GM12878 (cell line): ENCODE measurements at regions not wholly inside any gene's neighbourhood (a gene's known extent, or its start where the extent isn't known, plus 50 kb on each side); places are given as distances from the start of the nearest gene placed in this dataset.

Source experiments
- ATAC-seq: fragments of 200-7000 bp; cut with Tn5 transposase; 3 replicates; pipeline ENCODE4 v1.9.1; 2020; ENCODE audit warnings: mild to moderate bottlenecking, moderate library complexity
- BruUV-seq: library from RNA; stranded (reverse); fragments of 400-500 nt; replicated peaks from 2 replicates; lab custom pipeline; 2021; lab: Mats Ljungman, UMichigan
- CTCF ChIA-PET: fragments of 300-600 bp; sonication (Branson Sonifier 250); formaldehyde crosslinking; extraction: SDS; loops from one replicate; lab custom pipeline; 2021; ENCODE audit warnings: inconsistent platforms; lab: Yijun Ruan, JAX
- POLR2A ChIA-PET: fragments of 350-600 bp; formaldehyde crosslinking; extraction: SDS; loops from one replicate; lab custom pipeline; 2021; ENCODE audit warnings: inconsistent platforms; lab: Charles Lee
- RAD21 ChIA-PET: fragments of 300-600 bp; sonication (Branson Sonifier 250); formaldehyde crosslinking; loops from one replicate; lab custom pipeline; 2023; ENCODE audit warnings: antibody characterized with exemption; ENCODE audit not compliant: unreplicated experiment; lab: Charles Lee
- SMC1A ChIA-PET: fragments of 300-600 bp; sonication (Branson Sonifier 250); formaldehyde crosslinking; loops from one replicate; lab custom pipeline; 2023; ENCODE audit not compliant: unreplicated experiment, uncharacterized antibody; lab: Charles Lee
- DNase-seq: peaks from one replicate; pipeline ENCODE4 v3.0.0-alpha.2; 2011; ENCODE audit warnings: low read depth, low spot score
- FAIRE-seq: peaks from 3 replicates; lab custom pipeline; 2011; peaks lifted over from hg19 to GRCh38; lab: Jason Lieb, UNC
- H2AFZ ChIP-seq: 2 replicates; pipeline ENCODE4 v1.6.0; 2011; ENCODE audit warnings: low read depth, low read length, control low read depth; ENCODE audit not compliant: control insufficient read depth
- H3K27ac ChIP-seq: 2 replicates; pipeline ENCODE4 v1.5.1; 2011; ENCODE audit warnings: control low read depth; ENCODE audit not compliant: control insufficient read depth, insufficient read depth
- H3K27me3 ChIP-seq, 2 experiments: replicated peaks in 1 of 2; 2 replicates each; pipeline versions ENCODE4 v1.6.0 to v1.6.1; 2011; ENCODE audit warnings: low read length in 1 of 2; ENCODE audit not compliant: control insufficient read depth in 2 of 2, insufficient read depth in 2 of 2
- H3K36me3 ChIP-seq, 2 experiments: 2 replicates each; pipeline ENCODE4 v1.5.1; 2011; ENCODE audit warnings: low read length in 1 of 2; ENCODE audit not compliant: control insufficient read depth in 2 of 2, insufficient read depth in 2 of 2
- H3K4me1 ChIP-seq: 2 replicates; pipeline ENCODE4 v1.6.1; 2011; ENCODE audit warnings: mild to moderate bottlenecking, low read length, moderate library complexity, mixed read lengths; ENCODE audit not compliant: control insufficient read depth, insufficient read depth
- H3K4me2 ChIP-seq: 2 replicates; pipeline ENCODE4 v1.6.0; 2011; ENCODE audit warnings: control low read depth; ENCODE audit not compliant: control insufficient read depth, insufficient read depth
- H3K4me3 ChIP-seq: fragments of 200-600 bp; sonication (generic); 2 replicates; pipeline ENCODE4 v1.5.1; 2016
- H3K79me2 ChIP-seq: 2 replicates; pipeline ENCODE4 v1.6.0; 2011; ENCODE audit warnings: low read length; ENCODE audit not compliant: control insufficient read depth, insufficient read depth
- H3K9ac ChIP-seq: 2 replicates; pipeline ENCODE4 v1.8.0; 2011; ENCODE audit warnings: low read length, control low read depth, mixed read lengths; ENCODE audit not compliant: control insufficient read depth, insufficient read depth
- H3K9me3 ChIP-seq: replicated peaks from 3 replicates; pipeline ENCODE4 v1.5.1; 2011; ENCODE audit warnings: mild to moderate bottlenecking, low read length; ENCODE audit not compliant: control insufficient read depth, insufficient read depth
- H4K20me1 ChIP-seq: 2 replicates; pipeline ENCODE4 v1.6.0; 2011; ENCODE audit not compliant: control insufficient read depth, insufficient read depth
- ASH2L ChIP-seq: fragments of 300-600, 200-600 bp; sonication (generic); IDR thresholded peaks from 2 replicates; pipeline ENCODE4 v1.6.1; 2017; ENCODE audit warnings: low read depth, mild to moderate bottlenecking, borderline replicate concordance
- BHLHE40 ChIP-seq, 2 experiments: fragments of 450-650 bp in 1 of 2; IDR thresholded peaks; 2 replicates each; pipeline ENCODE4 v1.6.1; 2011 to 2017; ENCODE audit warnings: low read depth in 2 of 2, borderline replicate concordance in 1 of 2, improper control_type of control experiment in 1 of 2, low read length in 1 of 2, mild to moderate bottlenecking in 1 of 2
- CHD1 ChIP-seq: IDR thresholded peaks from 2 replicates; pipeline ENCODE4 v1.6.1; 2012; ENCODE audit warnings: low read depth, low read length, improper control_type of control experiment
- CREB1 ChIP-seq: IDR thresholded peaks from 2 replicates; pipeline ENCODE4 v1.6.1; 2012; ENCODE audit warnings: low read depth, mild to moderate bottlenecking, inconsistent platforms
- E4F1 ChIP-seq: fragments of 450-650 bp; IDR thresholded peaks from 2 replicates; pipeline ENCODE4 v1.6.1; 2018; ENCODE audit warnings: borderline replicate concordance, mild to moderate bottlenecking; ENCODE audit not compliant: partially characterized antibody
- HCFC1 ChIP-seq: fragments of 150-350 bp; IDR thresholded peaks from 2 replicates; pipeline ENCODE4 v1.6.1; 2014; ENCODE audit warnings: low read length
- MEF2B ChIP-seq: fragments of 450-650 bp; IDR thresholded peaks from 2 replicates; pipeline ENCODE4 v1.6.1; 2018; ENCODE audit warnings: mild to moderate bottlenecking, moderate library complexity; ENCODE audit not compliant: partially characterized antibody, poor library complexity, severe bottlenecking
- NBN ChIP-seq: fragments of 450-650 bp; IDR thresholded peaks from 2 replicates; pipeline ENCODE4 v1.6.1; 2016
- PAX5 ChIP-seq: IDR thresholded peaks from 2 replicates; pipeline ENCODE4 v1.6.1; 2011; ENCODE audit warnings: low read depth, low read length, borderline replicate concordance
- PBX3 ChIP-seq: IDR thresholded peaks from 2 replicates; pipeline ENCODE4 v1.6.1; 2011; ENCODE audit warnings: mild to moderate bottlenecking, low read depth, low read length, moderate library complexity; ENCODE audit not compliant: insufficient replicate concordance
- RAD21 ChIP-seq: IDR thresholded peaks from 2 replicates; pipeline ENCODE4 v1.6.1; 2011; ENCODE audit warnings: mild to moderate bottlenecking, low read depth, low read length, moderate library complexity; ENCODE audit not compliant: insufficient read depth
- REST ChIP-seq: IDR thresholded peaks from 2 replicates; pipeline ENCODE4 v1.6.1; 2012; ENCODE audit warnings: mild to moderate bottlenecking, low read depth, low read length
- STAT3 ChIP-seq: IDR thresholded peaks from 2 replicates; pipeline ENCODE4 v1.6.1; 2011; ENCODE audit warnings: low read depth, low read length, improper control_type of control experiment
- ZNF687 ChIP-seq: fragments of 450-650 bp; IDR thresholded peaks from 2 replicates; pipeline ENCODE4 v1.6.1; 2017; ENCODE audit warnings: mild to moderate bottlenecking, moderate library complexity
- WGBS: methylation state at CpG from one replicate; pipeline ENCODE4 v1.1.6; 2016; ENCODE audit warnings: low lambda C conversion rate; ENCODE audit not compliant: insufficient replicate concordance, insufficient coverage; ENCODE audit errors: missing lambda C conversion rate; 5-methylcytosine and 5-hydroxymethylcytosine counted together
- in situ Hi-C: fragments of 300-500 bp; cut with MboI; formaldehyde crosslinking; loops from 9 replicates; pipeline ENCODE4 v1.14.3; 2018; ENCODE audit warnings: mixed read lengths
- intact Hi-C: fragments of 100-400 bp; cut with micrococcal nuclease; formaldehyde crosslinking; loops from one replicate; pipeline ENCODE4 v1.14.2; 2022; ENCODE audit not compliant: unreplicated experiment

- no peaks in the 10 kb centered on the region for H4K20me1 ChIP-seq
- H3K9me3 ChIP-seq = no peaks in the 10 kb centered on the region
- H3K36me3 ChIP-seq = no peaks in the 10 kb centered on the region
- ATAC-seq (no peak), FAIRE-seq (no peak), DNase-seq (no peak)
- H3K27ac ChIP-seq = no peak overlapping the region
- RAD21 ChIA-PET = no interaction called here
- H3K27me3 ChIP-seq = no peaks in the 10 kb centered on the region
- H3K4me1 ChIP-seq = no peaks in the 10 kb centered on the region
- H2AFZ ChIP-seq = no peak overlapping the region
- BruUV-seq = no TSS peak
- H3K4me3 ChIP-seq = no peak overlapping the region
- WGBS = 24% methylated on average over 6 of the region's 6 CpGs
- SMC1A ChIA-PET = no interaction called here
- H3K9ac ChIP-seq = no peak overlapping the region
- POLR2A ChIA-PET = no interaction called here
- in situ Hi-C loops (no loop called here), intact Hi-C loops (no loop called here)
- CTCF ChIA-PET = no interaction called here
- H3K4me2 ChIP-seq = no peak overlapping the region
- no peaks in the 10 kb centered on the region for H3K79me2 ChIP-seq
- TF ChIP-seq STAT3 = no peak
- TF ChIP-seq NBN = no peak
- no peak for TF ChIP-seq MEF2B
- TF ChIP-seq REST = no peak
- no peak for TF ChIP-seq PBX3
- TF ChIP-seq E4F1 = no peak
- TF ChIP-seq RAD21 = no peak
- no peak for TF ChIP-seq BHLHE40 (IDR thresholded peaks at IDR 0.05; ENCODE audit: borderline replicate concordance in 1 of 2, low read depth in 2 of 2, low read length in 1 of 2)
- no peak for TF ChIP-seq ZNF687
- TF ChIP-seq CHD1 = no peak
- no peak for TF ChIP-seq HCFC1
- TF ChIP-seq CREB1 = no peak
- no peak for TF ChIP-seq ASH2L
- no peak for TF ChIP-seq PAX5
Measured at GRCh38 chr11:70687716-70688115, 289.4 kb downstream of the CTTN start.
